Caco-2 (cell line): ENCODE measurements at regions not wholly inside any gene's neighbourhood (a gene's known extent, or its start where the extent isn't known, plus 50 kb on each side); places are given as distances from the start of the nearest gene placed in this dataset.

Experiments used
- BruUV-seq: library from RNA; stranded (reverse); fragments of 400-500 nt; replicated peaks from 2 replicates; lab custom pipeline; 2021; lab: Mats Ljungman, UMichigan
- CTCF ChIA-PET: fragments of 300-600 bp; sonication (Branson Sonifier 250); formaldehyde crosslinking; loops from one replicate; lab custom pipeline; 2022; ENCODE audit warnings: antibody characterized with exemption; lab: Charles Lee
- POLR2A ChIA-PET: fragments of 300-600 bp; sonication (Branson Sonifier 250); formaldehyde crosslinking; loops from one replicate; lab custom pipeline; 2022; ENCODE audit warnings: antibody characterized with exemption; lab: Charles Lee
- DNase-seq, 2 experiments: peaks; one replicate each; pipeline versions ENCODE4 v3.0.0 to v3.0.0-alpha.2; 2020 to 2022
- H3K27me3 ChIP-seq: replicated peaks from 2 replicates; pipeline ENCODE4 v1.6.0; 2011; ENCODE audit warnings: low read length; ENCODE audit not compliant: control insufficient read depth, insufficient read depth
- H3K36me3 ChIP-seq: 2 replicates; pipeline ENCODE4 v1.5.1; 2011; ENCODE audit warnings: low read length; ENCODE audit not compliant: control insufficient read depth, insufficient read depth
- H3K4me1 ChIP-seq: fragments of 250-450 bp; sonication (Bioruptor Pico); 2 replicates; pipeline ENCODE4 v1.5.1; 2020; ENCODE audit warnings: mild to moderate bottlenecking
- H3K4me3 ChIP-seq: 2 replicates; pipeline ENCODE4 v1.5.1; 2011; ENCODE audit warnings: low read depth, mild to moderate bottlenecking, control low read depth, low read length
- H3K9me3 ChIP-seq: fragments of 250-450 bp; sonication (Bioruptor Pico); 2 replicates; pipeline ENCODE4 v1.5.1; 2020; ENCODE audit warnings: mild to moderate bottlenecking, moderate library complexity
- H3K27ac Mint-ChIP-seq: one replicate; pipeline ENCODE4 v1.8.0; 2022; ENCODE audit warnings: mixed read lengths; ENCODE audit not compliant: unreplicated experiment
- H3K27me3 Mint-ChIP-seq: one replicate; pipeline ENCODE4 v1.8.0; 2022; ENCODE audit warnings: mixed read lengths; ENCODE audit not compliant: insufficient read depth, unreplicated experiment
- H3K36me3 Mint-ChIP-seq: one replicate; pipeline ENCODE4 v1.8.0; 2022; ENCODE audit warnings: mild to moderate bottlenecking, mixed read lengths; ENCODE audit not compliant: insufficient read depth, unreplicated experiment
- H3K4me1 Mint-ChIP-seq: one replicate; pipeline ENCODE4 v1.8.0; 2022; ENCODE audit warnings: low read depth, mixed read lengths; ENCODE audit not compliant: unreplicated experiment
- H3K4me3 Mint-ChIP-seq: one replicate; pipeline ENCODE4 v1.8.0; 2022; ENCODE audit warnings: mild to moderate bottlenecking, moderate library complexity, mixed read lengths; ENCODE audit not compliant: unreplicated experiment
- H3K9me3 Mint-ChIP-seq: one replicate; pipeline ENCODE4 v1.8.0; 2022; ENCODE audit warnings: mixed read lengths; ENCODE audit not compliant: unreplicated experiment
- CTCF ChIP-seq, 2 experiments: fragments of 200-600 bp in 1 of 2; IDR thresholded peaks; 1 replicate in 1 of 2; 2 replicates in 1 of 2; pipeline versions ENCODE4 v1.5.1 to v1.8.0; 2011 to 2022; ENCODE audit warnings: antibody characterized with exemption in 1 of 2, control low read depth in 1 of 2, inconsistent platforms in 1 of 2, low read depth in 1 of 2, low read length in 1 of 2, mild to moderate bottlenecking in 1 of 2, moderate library complexity in 1 of 2; ENCODE audit not compliant: insufficient read depth in 1 of 2, severe bottlenecking in 1 of 2, unreplicated experiment in 1 of 2
- intact Hi-C: fragments of 100-400 bp; cut with micrococcal nuclease; formaldehyde crosslinking; loops from one replicate; pipeline ENCODE4 v1.10.0; 2022; ENCODE audit not compliant: unreplicated experiment

GRCh38 chr18:11521853-11522252, 87.5 kb upstream of the SLC35G4 start:
- Mint-ChIP-seq H3K27ac (no peak overlapping the region), H3K9me3 (no peaks in the 10 kb centered on the region), H3K36me3 (no peaks in the 10 kb centered on the region), H3K27me3 (no peaks in the 10 kb centered on the region), H3K4me1 (no peaks in the 10 kb centered on the region), H3K4me3 (no peak overlapping the region)
- H3K36me3 ChIP-seq = no peaks in the 10 kb centered on the region
- POLR2A ChIA-PET = no interaction called here
- no peaks in the 10 kb centered on the region for H3K27me3 ChIP-seq
- no peak for DNase-seq
- no peak overlapping the region for H3K4me3 ChIP-seq
- TF ChIP-seq CTCF (IDR thresholded peaks at IDR 0.05; ENCODE audit: insufficient read depth in 1 of 2, low read depth in 1 of 2, low read length in 1 of 2, severe bottlenecking in 1 of 2, unreplicated experiment in 1 of 2) = no peak
- H3K9me3 ChIP-seq = no peaks in the 10 kb centered on the region
- BruUV-seq = no TSS peak
- intact Hi-C loops = no loop called here
- H3K4me1 ChIP-seq = no peaks in the 10 kb centered on the region
- CTCF ChIA-PET = no interaction called here

- no peaks in the 10 kb centered on the region for H3K4me1 ChIP-seq
- Mint-ChIP-seq H3K36me3 (no peaks in the 10 kb centered on the region), H3K27me3 (no peaks in the 10 kb centered on the region), H3K4me3 (no peak overlapping the region), H3K9me3 (peaks cover 7% of the 10 kb centered on the region), H3K4me1 (no peaks in the 10 kb centered on the region), H3K27ac (no peak overlapping the region)
- no peak for TF ChIP-seq CTCF (IDR thresholded peaks at IDR 0.05; ENCODE audit: insufficient read depth in 1 of 2, low read depth in 1 of 2, low read length in 1 of 2, severe bottlenecking in 1 of 2, unreplicated experiment in 1 of 2)
- no peaks in the 10 kb centered on the region for H3K27me3 ChIP-seq
- no peaks in the 10 kb centered on the region for H3K9me3 ChIP-seq
- BruUV-seq = no TSS peak
- CTCF ChIA-PET = no interaction called here
- H3K36me3 ChIP-seq = no peaks in the 10 kb centered on the region
- POLR2A ChIA-PET = no interaction called here
- DNase-seq = no peak
- intact Hi-C loops = no loop called here
- no peak overlapping the region for H3K4me3 ChIP-seq
Observed at GRCh38 chr18:11520536-11520935, 88.9 kb upstream of the SLC35G4 start.

DNA sequence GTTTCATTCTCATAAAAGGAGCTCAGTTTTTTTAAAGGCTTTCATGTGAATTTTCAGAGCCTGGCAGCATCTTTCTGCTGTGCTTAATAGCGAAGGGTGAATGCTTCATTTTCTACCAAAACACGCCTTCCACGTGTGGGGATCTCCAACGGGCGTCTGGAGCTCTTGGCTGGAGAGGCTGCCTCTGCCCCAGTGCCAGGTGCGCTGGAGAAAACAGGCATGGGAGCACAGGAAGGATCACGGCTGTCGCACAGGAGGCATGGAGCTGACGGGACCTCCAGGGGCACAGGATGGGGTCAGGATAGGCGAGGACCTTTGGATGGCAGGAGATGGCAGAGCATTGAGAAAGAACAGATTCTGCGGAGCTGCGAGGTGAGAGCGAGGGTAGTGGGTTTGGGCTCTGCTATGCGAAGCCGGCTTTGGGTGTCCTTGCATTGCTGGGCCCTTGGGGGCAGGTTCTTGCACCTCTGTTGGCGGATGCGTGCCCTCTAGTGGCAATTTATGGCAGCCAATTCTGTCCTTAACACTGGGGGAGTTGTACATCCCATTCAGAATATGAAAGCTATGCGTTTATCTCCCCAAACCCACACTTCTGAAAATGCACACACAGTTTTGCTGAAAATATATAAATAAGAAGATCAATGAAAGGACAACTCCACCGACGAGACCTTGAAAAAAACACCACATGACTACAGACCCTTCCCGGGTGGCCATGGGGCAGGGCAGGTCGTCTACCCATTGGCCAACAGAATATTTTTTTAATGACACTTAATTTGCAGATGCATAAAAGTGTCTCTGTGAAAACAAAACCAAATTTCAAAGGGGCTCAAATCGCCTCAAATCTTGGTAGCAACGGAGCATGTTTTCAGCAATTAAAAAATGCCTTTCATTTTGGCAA, 90.4 kb upstream of the SLC35G4 start:
- Mint-ChIP-seq H3K4me1 (no peaks in the 10 kb centered on the region), H3K27ac (no peak overlapping the region), H3K27me3 (no peaks in the 10 kb centered on the region), H3K9me3 (peaks cover 13% of the 10 kb centered on the region), H3K4me3 (no peak overlapping the region), H3K36me3 (no peaks in the 10 kb centered on the region)
- no peaks in the 10 kb centered on the region for H3K4me1 ChIP-seq
- intact Hi-C loops = loop anchor here (2.0 to 10.0 kb wide), 2 partner anchors 54 to 114 kb away; no protein-coding TSS in a partner anchor
- H3K9me3 ChIP-seq = no peaks in the 10 kb centered on the region
- peak; percentile 69 to 73 for TF ChIP-seq CTCF (IDR thresholded peaks at IDR 0.05; ENCODE audit: insufficient read depth in 1 of 2, low read depth in 1 of 2, low read length in 1 of 2, severe bottlenecking in 1 of 2, unreplicated experiment in 1 of 2)
- ChIA-PET CTCF (interaction anchor here (0.5 to 1.8 kb wide), 3 partner anchors 10 to 207 kb away, joined by 3 to 4 read pairs (median 3); no protein-coding TSS in a partner anchor), POLR2A (no interaction called here)
- no TSS peak for BruUV-seq
- DNase-seq = peak; percentile 67
- H3K36me3 ChIP-seq = no peaks in the 10 kb centered on the region
- no peak overlapping the region for H3K4me3 ChIP-seq
- no peaks in the 10 kb centered on the region for H3K27me3 ChIP-seq
